ENCODE measurements at regions not wholly inside any gene's neighbourhood (a gene's known extent, or its start where the extent isn't known, plus 50 kb on each side); places are given as distances from the start of the nearest gene placed in this dataset.

GRCh38 chr14:50013198-50013918 lies 103.0 kb downstream of the VCPKMT start:
- no peak overlapping the region for H3K4me2 ChIP-seq (ENCODE audit: low read length)
- no peaks in the 10 kb centered on the region for H3K27me3 ChIP-seq (ENCODE audit: control insufficient read depth, insufficient read depth, low read length)
- no peaks in the 10 kb centered on the region for H3K36me3 ChIP-seq (ENCODE audit: insufficient read depth, low read length)
- no peak overlapping the region for H3K9ac ChIP-seq (ENCODE audit: low read depth, low read length)
- H3K9me3 ChIP-seq (replicated peaks; ENCODE audit: low read length): no peaks in the 10 kb centered on the region
- H3K4me1 ChIP-seq (ENCODE audit: control insufficient read depth, insufficient read depth, low read length): peaks cover 7% of the 10 kb centered on the region
- H3K4me3 ChIP-seq (ENCODE audit: low read length): no peak overlapping the region

DNA sequence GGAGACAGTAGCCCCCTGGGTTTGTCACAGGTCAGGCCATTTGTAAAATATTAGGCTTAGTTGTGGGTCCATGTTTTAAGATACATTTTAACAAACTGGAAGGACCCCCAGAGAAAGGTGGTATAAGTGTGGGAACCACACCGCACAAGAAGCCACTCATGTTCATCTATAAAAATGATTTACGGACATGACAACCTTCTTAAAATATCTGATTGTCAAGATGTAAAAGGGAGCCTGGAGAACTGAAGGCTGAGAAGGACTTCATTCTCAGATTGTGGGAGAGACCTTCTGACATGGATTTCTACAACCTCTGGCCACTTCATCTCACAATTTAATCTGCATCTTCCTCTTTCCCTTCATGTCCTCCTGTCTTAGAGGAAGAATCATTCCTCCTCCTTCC lies 102.4 kb downstream of the VCPKMT start:
- H3K9ac ChIP-seq (ENCODE audit: low read depth, low read length): no peak overlapping the region
- H3K4me2 ChIP-seq (ENCODE audit: low read length): no peak overlapping the region
- H3K27me3 ChIP-seq (ENCODE audit: control insufficient read depth, insufficient read depth, low read length): no peaks in the 10 kb centered on the region
- H3K4me3 ChIP-seq (ENCODE audit: low read length): no peak overlapping the region
- peaks cover 7% of the 10 kb centered on the region for H3K4me1 ChIP-seq (ENCODE audit: control insufficient read depth, insufficient read depth, low read length)
- H3K36me3 ChIP-seq (ENCODE audit: insufficient read depth, low read length): no peaks in the 10 kb centered on the region
- H3K9me3 ChIP-seq (replicated peaks; ENCODE audit: low read length): no peaks in the 10 kb centered on the region

DNA sequence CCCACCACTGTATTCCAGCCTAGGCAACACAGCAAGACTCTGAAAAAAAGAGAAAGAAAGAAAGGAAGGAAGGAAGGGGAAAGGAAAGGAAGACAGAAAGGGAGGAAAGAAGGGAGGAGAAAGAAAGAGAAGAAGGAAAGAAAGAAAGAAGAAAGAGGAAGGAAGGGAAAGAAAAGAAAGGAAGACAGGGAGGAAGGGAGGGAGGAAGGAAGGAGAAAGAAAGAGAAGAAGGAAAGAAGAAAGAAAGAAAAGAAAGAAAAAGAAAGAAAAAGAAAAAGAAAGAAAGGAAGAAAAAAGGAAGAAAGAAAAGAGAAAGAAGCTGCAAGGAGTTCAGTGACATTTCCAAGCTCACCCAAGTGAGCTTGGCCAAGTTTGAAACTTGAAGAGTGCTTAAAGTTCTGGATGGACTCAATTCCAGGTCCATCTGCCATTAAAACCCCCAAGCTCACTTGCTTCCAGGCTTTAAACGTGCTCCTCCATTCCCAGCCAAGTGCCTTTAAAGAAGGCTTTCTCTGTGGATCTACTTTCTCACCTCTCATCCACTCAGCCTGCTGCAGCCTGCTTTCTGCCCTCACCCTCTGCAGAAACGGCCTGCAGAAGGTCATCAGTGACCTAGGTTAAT lies 101.5 kb downstream of the VCPKMT start:
- no peak overlapping the region for H3K4me2 ChIP-seq (ENCODE audit: low read length)
- H3K9ac ChIP-seq (ENCODE audit: low read depth, low read length): no peak overlapping the region
- peaks cover 7% of the 10 kb centered on the region for H3K4me1 ChIP-seq (ENCODE audit: control insufficient read depth, insufficient read depth, low read length)
- H3K27me3 ChIP-seq (ENCODE audit: control insufficient read depth, insufficient read depth, low read length): no peaks in the 10 kb centered on the region
- H3K4me3 ChIP-seq (ENCODE audit: low read length): no peak overlapping the region
- H3K36me3 ChIP-seq (ENCODE audit: insufficient read depth, low read length): no peaks in the 10 kb centered on the region
- no peaks in the 10 kb centered on the region for H3K9me3 ChIP-seq (replicated peaks; ENCODE audit: low read length)

GRCh38 chr14:50015716-50016115 lies 100.7 kb downstream of the VCPKMT start:
- no peaks in the 10 kb centered on the region for H3K36me3 ChIP-seq (ENCODE audit: insufficient read depth, low read length)
- H3K9ac ChIP-seq (ENCODE audit: low read depth, low read length): no peak overlapping the region
- peaks cover 4% of the 10 kb centered on the region for H3K4me1 ChIP-seq (ENCODE audit: control insufficient read depth, insufficient read depth, low read length)
- no peaks in the 10 kb centered on the region for H3K27me3 ChIP-seq (ENCODE audit: control insufficient read depth, insufficient read depth, low read length)
- no peak overlapping the region for H3K4me3 ChIP-seq (ENCODE audit: low read length)
- H3K9me3 ChIP-seq (replicated peaks; ENCODE audit: low read length): no peaks in the 10 kb centered on the region
- no peak overlapping the region for H3K4me2 ChIP-seq (ENCODE audit: low read length)

DNA sequence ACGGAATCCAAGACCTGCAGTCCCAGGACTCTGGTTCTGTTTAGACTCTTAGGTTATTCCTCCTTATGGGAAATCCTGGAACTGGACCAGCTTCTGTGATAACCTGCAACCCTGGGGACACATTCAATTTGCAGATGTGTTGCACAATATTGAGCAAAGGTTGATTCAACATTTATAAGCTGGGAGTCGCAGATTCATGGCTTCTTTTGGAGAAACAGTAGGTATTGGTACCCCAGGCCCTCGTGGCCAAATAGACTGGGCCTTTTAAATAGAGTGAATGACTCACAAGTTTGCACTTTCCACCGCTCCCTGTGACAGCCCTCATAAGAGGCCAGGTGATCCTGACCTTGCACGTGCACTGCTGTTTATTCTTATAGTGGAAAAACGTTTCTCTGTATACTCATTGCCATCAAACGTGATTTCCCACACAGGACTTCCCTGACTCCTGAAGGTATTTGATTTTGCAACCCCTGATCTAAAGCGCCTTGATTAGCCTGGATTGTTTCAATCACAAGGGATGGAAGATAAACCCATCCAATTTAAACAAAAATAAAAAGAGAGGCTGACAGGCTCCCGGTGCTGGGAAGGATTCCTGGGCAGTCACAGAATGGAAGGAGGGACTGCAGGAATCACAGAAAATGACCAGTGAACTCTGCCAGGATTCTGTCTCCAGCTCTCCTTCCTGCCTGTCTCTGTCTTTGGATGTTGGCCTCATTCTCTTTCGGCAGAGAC lies 98.0 kb downstream of the VCPKMT start:
- no peaks in the 10 kb centered on the region for H3K9me3 ChIP-seq (replicated peaks; ENCODE audit: low read length)
- no peak overlapping the region for H3K9ac ChIP-seq (ENCODE audit: low read depth, low read length)

GRCh38 chr14:50018933-50019210 lies 97.5 kb downstream of the VCPKMT start:
- Histone ChIP-seq H3K9ac (ENCODE audit: low read depth, low read length) (no peak overlapping the region), H3K4me3 (ENCODE audit: low read length) (no peak overlapping the region), H3K9me3 (replicated peaks; ENCODE audit: low read length) (no peaks in the 10 kb centered on the region), H3K36me3 (ENCODE audit: insufficient read depth, low read length) (no peaks in the 10 kb centered on the region), H3K4me2 (ENCODE audit: low read length) (no peak overlapping the region), H3K4me1 (ENCODE audit: control insufficient read depth, insufficient read depth, low read length) (peaks cover 8% of the 10 kb centered on the region), H3K27me3 (ENCODE audit: control insufficient read depth, insufficient read depth, low read length) (no peaks in the 10 kb centered on the region)

More for the DNA sequence above, 98.0 kb downstream of the VCPKMT start:
- H3K4me1 ChIP-seq (ENCODE audit: control insufficient read depth, insufficient read depth, low read length): peaks cover 3% of the 10 kb centered on the region
- H3K4me3 ChIP-seq (ENCODE audit: low read length): no peak overlapping the region
- H3K27me3 ChIP-seq (ENCODE audit: control insufficient read depth, insufficient read depth, low read length): no peaks in the 10 kb centered on the region
- H3K36me3 ChIP-seq (ENCODE audit: insufficient read depth, low read length): no peaks in the 10 kb centered on the region
- H3K4me2 ChIP-seq (ENCODE audit: low read length): no peak overlapping the region

- no peaks in the 10 kb centered on the region for H3K27me3 ChIP-seq (ENCODE audit: control insufficient read depth, insufficient read depth, low read length)
- no peaks in the 10 kb centered on the region for H3K36me3 ChIP-seq (ENCODE audit: insufficient read depth, low read length)
- no peak overlapping the region for H3K9ac ChIP-seq (ENCODE audit: low read depth, low read length)
- H3K4me2 ChIP-seq (ENCODE audit: low read length): no peak overlapping the region
- no peaks in the 10 kb centered on the region for H3K9me3 ChIP-seq (replicated peaks; ENCODE audit: low read length)
- no peak overlapping the region for H3K4me3 ChIP-seq (ENCODE audit: low read length)
- peaks cover 15% of the 10 kb centered on the region for H3K4me1 ChIP-seq (ENCODE audit: control insufficient read depth, insufficient read depth, low read length)
These were observed 96.2 kb downstream of the VCPKMT start for GRCh38 chr14:50020184-50020583.

GRCh38 chr14:50020799-50021198 lies 95.6 kb downstream of the VCPKMT start:
- no peak overlapping the region for H3K4me3 ChIP-seq (ENCODE audit: low read length)
- no peak overlapping the region for H3K4me2 ChIP-seq (ENCODE audit: low read length)
- H3K4me1 ChIP-seq (ENCODE audit: control insufficient read depth, insufficient read depth, low read length): peaks cover 15% of the 10 kb centered on the region
- no peaks in the 10 kb centered on the region for H3K27me3 ChIP-seq (ENCODE audit: control insufficient read depth, insufficient read depth, low read length)
- H3K36me3 ChIP-seq (ENCODE audit: insufficient read depth, low read length): no peaks in the 10 kb centered on the region
- H3K9ac ChIP-seq (ENCODE audit: low read depth, low read length): no peak overlapping the region
- H3K9me3 ChIP-seq (replicated peaks; ENCODE audit: low read length): peaks cover 6% of the 10 kb centered on the region

- no peak overlapping the region for H3K9ac ChIP-seq (ENCODE audit: low read depth, low read length)
These were observed 94.9 kb downstream of the VCPKMT start for GRCh38 chr14:50021261-50022031.

GRCh38 chr14:50022661-50023060 lies 93.7 kb downstream of the VCPKMT start:
- no peak overlapping the region for H3K4me3 ChIP-seq (ENCODE audit: low read length)
- H3K9me3 ChIP-seq (replicated peaks; ENCODE audit: low read length): peaks cover 7% of the 10 kb centered on the region
- no peak overlapping the region for H3K9ac ChIP-seq (ENCODE audit: low read depth, low read length)
- no peaks in the 10 kb centered on the region for H3K27me3 ChIP-seq (ENCODE audit: control insufficient read depth, insufficient read depth, low read length)
- H3K4me2 ChIP-seq (ENCODE audit: low read length): no peak overlapping the region
- H3K4me1 ChIP-seq (ENCODE audit: control insufficient read depth, insufficient read depth, low read length): peaks cover 15% of the 10 kb centered on the region
- H3K36me3 ChIP-seq (ENCODE audit: insufficient read depth, low read length): no peaks in the 10 kb centered on the region

More at GRCh38 chr14:50021261-50022031, 94.9 kb downstream of the VCPKMT start:
- H3K4me1 ChIP-seq (ENCODE audit: control insufficient read depth, insufficient read depth, low read length): peaks cover 15% of the 10 kb centered on the region
- H3K4me3 ChIP-seq (ENCODE audit: low read length): no peak overlapping the region
- H3K9me3 ChIP-seq (replicated peaks; ENCODE audit: low read length): peaks cover 7% of the 10 kb centered on the region
- no peaks in the 10 kb centered on the region for H3K36me3 ChIP-seq (ENCODE audit: insufficient read depth, low read length)
- H3K27me3 ChIP-seq (ENCODE audit: control insufficient read depth, insufficient read depth, low read length): no peaks in the 10 kb centered on the region
- H3K4me2 ChIP-seq (ENCODE audit: low read length): no peak overlapping the region

Data from skeletal muscle satellite cell (primary cell).